ENCODE measurements at regions not wholly inside any gene's neighbourhood (a gene's known extent, or its start where the extent isn't known, plus 50 kb on each side); places are given as distances from the start of the nearest gene placed in this dataset.

DNA sequence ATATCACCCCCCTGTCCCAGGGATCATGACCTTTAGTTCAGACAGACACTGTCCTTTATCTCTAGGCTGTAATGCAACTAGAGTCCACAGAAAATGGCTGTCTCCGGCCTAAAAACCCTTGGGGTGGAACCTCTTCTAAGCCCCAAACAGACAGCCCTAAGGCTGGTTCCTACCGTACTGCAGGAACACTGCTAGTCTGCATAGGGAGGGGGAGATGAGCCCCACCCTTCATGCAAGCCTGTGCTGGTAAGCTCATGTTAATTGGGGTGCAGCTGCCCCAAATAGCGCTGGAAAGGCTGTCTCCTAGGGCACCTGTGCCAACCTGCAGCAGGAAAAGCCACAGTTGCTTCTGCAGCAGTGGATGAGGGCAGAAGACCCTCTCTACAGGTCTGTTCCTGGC is 252.1 kb upstream of the MDFIC2 start:
- TF ChIP-seq, protein P1, sequence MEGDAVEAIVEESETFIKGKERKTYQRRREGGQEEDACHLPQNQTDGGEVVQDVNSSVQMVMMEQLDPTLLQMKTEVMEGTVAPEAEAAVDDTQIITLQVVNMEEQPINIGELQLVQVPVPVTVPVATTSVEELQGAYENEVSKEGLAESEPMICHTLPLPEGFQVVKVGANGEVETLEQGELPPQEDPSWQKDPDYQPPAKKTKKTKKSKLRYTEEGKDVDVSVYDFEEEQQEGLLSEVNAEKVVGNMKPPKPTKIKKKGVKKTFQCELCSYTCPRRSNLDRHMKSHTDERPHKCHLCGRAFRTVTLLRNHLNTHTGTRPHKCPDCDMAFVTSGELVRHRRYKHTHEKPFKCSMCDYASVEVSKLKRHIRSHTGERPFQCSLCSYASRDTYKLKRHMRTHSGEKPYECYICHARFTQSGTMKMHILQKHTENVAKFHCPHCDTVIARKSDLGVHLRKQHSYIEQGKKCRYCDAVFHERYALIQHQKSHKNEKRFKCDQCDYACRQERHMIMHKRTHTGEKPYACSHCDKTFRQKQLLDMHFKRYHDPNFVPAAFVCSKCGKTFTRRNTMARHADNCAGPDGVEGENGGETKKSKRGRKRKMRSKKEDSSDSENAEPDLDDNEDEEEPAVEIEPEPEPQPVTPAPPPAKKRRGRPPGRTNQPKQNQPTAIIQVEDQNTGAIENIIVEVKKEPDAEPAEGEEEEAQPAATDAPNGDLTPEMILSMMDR (IDR thresholded peaks at IDR 0.05) = no peak
- TF ChIP-seq POLR2A (IDR thresholded peaks at IDR 0.05) (no peak), POLR2AphosphoS5 (IDR thresholded peaks at IDR 0.05) (no peak), EP300 (IDR thresholded peaks at IDR 0.05) (no peak)
